ENCODE measurements at regions not wholly inside any gene's neighbourhood (a gene's known extent, or its start where the extent isn't known, plus 50 kb on each side); places are given as distances from the start of the nearest gene placed in this dataset.

DNA sequence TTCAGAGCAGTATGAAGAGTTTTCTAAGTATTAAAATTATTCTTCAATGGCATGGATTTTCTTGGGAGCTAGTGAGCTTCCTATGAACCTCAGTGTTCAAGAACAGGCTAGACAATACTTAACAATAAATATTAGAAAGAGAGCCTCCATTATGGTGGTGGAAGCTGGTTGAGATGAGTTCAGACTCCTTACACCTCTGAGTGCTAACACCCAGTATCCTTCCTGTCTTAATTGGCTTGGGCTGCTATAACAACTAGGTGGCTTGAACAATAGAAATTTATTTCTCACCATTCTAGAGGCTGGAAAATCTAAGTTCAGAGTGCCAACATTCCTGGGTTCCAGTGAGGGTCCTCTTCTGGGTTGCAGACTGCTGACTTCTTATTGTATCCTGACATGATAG, 369.4 kb upstream of the HNRNPA3 start:
- H3K36me3 Mint-ChIP-seq (ENCODE audit: low read depth), result no peaks in the 10 kb centered on the region
- intact Hi-C loops (cut with micrococcal nuclease), result no loop called here
- H3K4me1 Mint-ChIP-seq (ENCODE audit: low read depth), result no peaks in the 10 kb centered on the region
- no peak overlapping the region for H3K4me3 Mint-ChIP-seq
- H3K9me3 Mint-ChIP-seq, result no peaks in the 10 kb centered on the region
- H3K27me3 Mint-ChIP-seq, result no peaks in the 10 kb centered on the region
- no peak overlapping the region for H3K27ac Mint-ChIP-seq

GRCh38 chr2:176844461-176844860, 368.1 kb upstream of the HNRNPA3 start:
- Mint-ChIP-seq H3K27me3 (no peaks in the 10 kb centered on the region), H3K9me3 (no peaks in the 10 kb centered on the region), H3K36me3 (ENCODE audit: low read depth) (no peaks in the 10 kb centered on the region), H3K4me1 (ENCODE audit: low read depth) (no peaks in the 10 kb centered on the region), H3K27ac (no peak overlapping the region), H3K4me3 (no peak overlapping the region)
- intact Hi-C loops (cut with micrococcal nuclease), result no loop called here

DNA sequence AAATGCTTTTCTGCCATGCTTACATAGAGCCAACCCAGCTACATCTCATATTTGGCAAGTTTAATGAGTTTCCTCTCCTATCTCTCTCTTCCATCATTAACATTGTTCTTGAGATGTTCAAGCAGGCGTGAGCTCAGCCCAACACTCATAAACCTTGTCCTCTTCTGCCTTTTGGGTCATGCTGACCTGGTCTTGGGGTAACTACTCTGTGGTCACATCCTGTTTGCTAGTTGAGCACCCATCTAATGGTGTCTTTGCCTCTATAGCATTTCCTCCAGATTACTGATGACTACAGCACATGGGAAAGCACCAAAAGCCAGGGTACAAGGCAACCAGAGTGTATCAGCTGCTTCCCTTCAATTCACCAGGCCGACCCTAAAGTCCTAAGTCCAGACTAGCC, 366.9 kb upstream of the HNRNPA3 start:
- intact Hi-C loops (cut with micrococcal nuclease), result no loop called here
- no peak overlapping the region for H3K27ac Mint-ChIP-seq

DNA sequence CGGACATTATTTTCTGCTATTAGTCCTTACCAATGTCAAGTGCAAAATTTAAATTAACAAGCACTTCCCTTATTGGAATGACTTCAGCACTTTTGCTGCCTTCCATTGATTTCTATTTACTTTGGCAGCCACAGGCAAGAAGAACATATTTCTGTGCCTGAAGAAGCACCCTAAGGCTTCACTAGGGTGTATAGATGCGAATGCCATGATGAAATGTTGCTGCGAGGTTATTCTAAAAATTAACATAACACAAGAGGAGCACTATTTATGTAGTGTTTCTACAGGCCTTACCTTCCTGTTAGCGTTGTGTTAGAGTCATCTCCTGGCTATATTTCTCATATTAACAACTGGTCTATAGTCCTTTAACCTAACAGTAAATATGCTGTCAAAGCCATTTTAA, 365.0 kb upstream of the HNRNPA3 start:
- H3K27me3 Mint-ChIP-seq, result no peaks in the 10 kb centered on the region
- no peaks in the 10 kb centered on the region for H3K36me3 Mint-ChIP-seq (ENCODE audit: low read depth)
- H3K4me1 Mint-ChIP-seq (ENCODE audit: low read depth), result no peaks in the 10 kb centered on the region
- intact Hi-C loops (cut with micrococcal nuclease), result no loop called here
- H3K4me3 Mint-ChIP-seq, result no peak overlapping the region
- H3K27ac Mint-ChIP-seq, result no peak overlapping the region
- no peaks in the 10 kb centered on the region for H3K9me3 Mint-ChIP-seq

More for the DNA sequence above, 366.9 kb upstream of the HNRNPA3 start:
- Mint-ChIP-seq H3K27me3 (no peaks in the 10 kb centered on the region), H3K9me3 (no peaks in the 10 kb centered on the region), H3K36me3 (ENCODE audit: low read depth) (no peaks in the 10 kb centered on the region), H3K4me1 (ENCODE audit: low read depth) (no peaks in the 10 kb centered on the region), H3K4me3 (no peak overlapping the region)

DNA sequence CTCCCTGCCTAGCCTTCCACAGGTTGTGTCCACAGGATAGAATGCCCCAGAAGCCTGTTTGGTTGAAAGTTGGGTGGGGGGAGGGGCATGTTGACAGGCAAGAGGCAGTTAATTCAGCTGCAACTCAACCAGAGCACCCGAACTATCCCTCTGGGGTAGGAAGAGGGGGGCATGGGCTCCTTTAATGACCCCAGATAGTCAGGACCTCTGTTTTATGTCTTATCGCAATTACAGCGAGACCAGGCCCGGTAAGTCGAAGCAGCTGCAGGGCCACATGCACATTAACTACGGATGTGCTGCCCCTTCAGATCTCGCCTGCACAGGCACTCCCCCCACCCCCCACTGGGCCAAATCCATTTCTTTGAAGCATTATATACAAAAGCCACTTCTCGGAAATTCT, 363.8 kb upstream of the HNRNPA3 start:
- Mint-ChIP-seq H3K9me3 (no peaks in the 10 kb centered on the region), H3K4me3 (no peak overlapping the region), H3K4me1 (ENCODE audit: low read depth) (no peaks in the 10 kb centered on the region), H3K27ac (no peak overlapping the region), H3K36me3 (ENCODE audit: low read depth) (no peaks in the 10 kb centered on the region), H3K27me3 (no peaks in the 10 kb centered on the region)
- intact Hi-C loops (cut with micrococcal nuclease), result no loop called here

DNA sequence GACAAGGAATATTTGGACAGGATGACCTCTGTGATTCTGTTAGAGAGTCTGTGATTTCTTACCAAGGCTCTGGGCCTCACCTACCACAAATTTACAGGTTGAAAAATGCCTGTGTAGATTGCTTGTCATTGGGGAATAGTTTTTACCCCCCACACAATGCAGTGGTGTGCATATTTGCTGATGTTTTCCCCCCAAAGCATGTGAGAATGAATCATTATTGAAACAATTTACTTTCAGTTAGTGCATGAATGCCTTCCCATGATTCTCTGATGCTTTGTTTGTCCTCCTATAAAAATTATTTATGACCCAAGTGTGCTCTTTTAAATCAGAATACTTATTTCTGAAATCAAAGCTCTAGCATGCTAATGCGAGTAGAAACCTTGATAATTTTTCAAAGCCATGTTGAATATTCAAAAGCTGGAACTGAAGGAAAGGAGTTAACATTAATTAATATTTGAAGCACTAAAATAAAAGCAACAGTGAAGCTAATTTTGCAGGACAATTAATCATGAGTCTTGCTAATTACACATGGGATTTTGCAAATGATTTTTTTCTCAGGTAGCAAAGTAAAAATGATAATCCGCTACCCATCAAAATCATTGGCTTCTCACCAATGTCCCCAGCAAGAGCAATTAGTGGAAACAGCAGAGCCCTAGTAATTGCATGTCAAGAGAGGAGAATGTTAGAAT, 361.2 kb upstream of the HNRNPA3 start:
- H3K4me3 Mint-ChIP-seq, result no peak overlapping the region
- peaks cover 3% of the 10 kb centered on the region for H3K4me1 Mint-ChIP-seq (ENCODE audit: low read depth)
- no peaks in the 10 kb centered on the region for H3K36me3 Mint-ChIP-seq (ENCODE audit: low read depth)
- no peak overlapping the region for H3K27ac Mint-ChIP-seq
- no peaks in the 10 kb centered on the region for H3K27me3 Mint-ChIP-seq
- no peaks in the 10 kb centered on the region for H3K9me3 Mint-ChIP-seq
- intact Hi-C loops (cut with micrococcal nuclease), result no loop called here

DNA sequence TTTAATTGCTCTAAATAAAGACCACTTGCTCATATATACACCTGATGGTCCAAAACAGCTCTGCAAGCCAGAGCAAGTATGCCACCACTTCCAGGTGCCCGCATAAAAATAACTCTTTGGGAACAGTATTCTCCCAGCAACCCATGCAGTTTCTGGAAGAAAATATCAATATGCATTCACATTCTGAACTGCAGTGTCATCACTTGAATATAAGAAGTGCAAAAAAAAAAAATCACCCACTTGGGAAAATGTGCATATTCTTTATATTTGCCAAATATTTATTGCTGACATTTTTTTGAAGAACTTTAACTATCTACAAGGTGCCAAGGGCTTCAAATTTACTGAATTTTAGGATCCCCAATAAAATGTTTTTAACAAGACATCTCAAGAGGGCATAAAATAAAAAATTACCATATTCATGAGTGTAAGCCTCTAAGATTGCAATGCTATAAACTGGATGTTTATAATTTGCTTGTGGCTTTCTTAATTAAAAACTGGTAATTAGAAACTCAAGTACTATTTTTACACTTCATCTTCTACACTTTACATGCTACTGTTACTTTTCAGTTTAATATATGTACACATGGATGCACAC, 360.6 kb upstream of the HNRNPA3 start:
- H3K27ac Mint-ChIP-seq, result no peak overlapping the region
- intact Hi-C loops (cut with micrococcal nuclease), result no loop called here
- H3K27me3 Mint-ChIP-seq, result no peaks in the 10 kb centered on the region
- no peak overlapping the region for H3K4me3 Mint-ChIP-seq
- H3K36me3 Mint-ChIP-seq (ENCODE audit: low read depth), result no peaks in the 10 kb centered on the region
- H3K9me3 Mint-ChIP-seq, result no peaks in the 10 kb centered on the region
- peaks cover 8% of the 10 kb centered on the region for H3K4me1 Mint-ChIP-seq (ENCODE audit: low read depth)

DNA sequence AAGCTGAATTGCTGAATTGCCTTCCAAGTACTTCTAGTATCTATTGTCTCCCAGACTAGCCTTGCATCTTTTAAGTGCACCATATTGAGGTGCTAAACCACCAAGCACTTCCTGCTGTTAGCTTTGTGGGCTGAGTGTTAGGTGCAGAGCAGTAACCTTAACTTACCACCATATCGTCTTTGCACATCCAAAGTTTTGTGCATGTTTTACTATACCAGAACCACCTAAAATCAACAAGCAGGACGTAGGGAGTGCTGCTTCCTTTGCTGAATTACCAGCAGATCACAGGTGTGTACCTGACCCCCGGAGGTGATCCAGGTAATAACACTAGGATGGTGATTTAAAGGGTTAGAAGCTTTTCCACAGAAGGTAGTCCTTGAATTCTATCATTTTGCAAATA, 359.9 kb upstream of the HNRNPA3 start:
- Mint-ChIP-seq H3K27me3 (no peaks in the 10 kb centered on the region), H3K4me3 (no peak overlapping the region), H3K36me3 (ENCODE audit: low read depth) (no peaks in the 10 kb centered on the region), H3K27ac (no peak overlapping the region), H3K4me1 (ENCODE audit: low read depth) (peaks cover 8% of the 10 kb centered on the region), H3K9me3 (no peaks in the 10 kb centered on the region)
- intact Hi-C loops (cut with micrococcal nuclease), result no loop called here

DNA sequence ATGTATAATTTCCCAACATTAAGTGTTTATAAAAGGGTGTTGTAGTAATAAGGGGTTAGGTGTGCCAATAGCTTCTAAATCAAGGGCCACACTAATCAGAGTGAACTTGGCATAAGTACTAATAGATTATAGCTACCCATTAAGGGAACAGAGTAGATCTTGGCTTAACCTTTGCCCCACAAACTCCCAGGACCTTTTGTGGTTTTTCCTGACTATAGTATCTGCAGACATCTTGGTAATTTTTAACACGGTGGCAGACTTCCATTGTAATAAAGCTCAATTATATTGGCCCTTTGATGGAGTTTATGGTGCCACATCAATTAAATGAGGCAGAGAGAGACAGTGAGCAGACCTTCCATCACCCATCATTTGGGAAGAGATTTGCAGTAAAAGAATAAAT, 358.5 kb upstream of the HNRNPA3 start:
- no peak overlapping the region for H3K27ac Mint-ChIP-seq
- H3K9me3 Mint-ChIP-seq, result no peaks in the 10 kb centered on the region
- H3K27me3 Mint-ChIP-seq, result no peaks in the 10 kb centered on the region
- no peak overlapping the region for H3K4me3 Mint-ChIP-seq
- H3K4me1 Mint-ChIP-seq (ENCODE audit: low read depth), result peaks cover 8% of the 10 kb centered on the region
- H3K36me3 Mint-ChIP-seq (ENCODE audit: low read depth), result no peaks in the 10 kb centered on the region
- intact Hi-C loops (cut with micrococcal nuclease), result no loop called here

DNA sequence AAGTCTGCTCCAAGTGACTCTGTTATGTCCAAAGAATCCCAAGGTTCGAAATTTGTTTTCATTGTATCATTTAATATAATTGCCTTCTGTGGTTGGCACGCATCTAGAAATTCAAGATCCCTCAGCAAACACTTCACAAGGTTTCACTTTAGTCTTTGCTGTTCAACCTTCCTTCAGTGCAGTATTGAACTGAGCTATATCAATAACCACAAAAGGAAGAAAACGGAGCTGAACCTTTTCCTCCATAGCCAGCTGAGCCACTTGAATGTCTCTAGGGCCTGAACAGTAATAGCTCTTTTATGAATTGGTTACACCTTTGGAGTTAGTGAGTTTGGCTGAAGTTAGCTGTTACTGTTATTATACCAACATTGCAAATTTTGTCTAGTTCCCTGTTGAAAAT, 357.7 kb upstream of the HNRNPA3 start:
- Mint-ChIP-seq H3K36me3 (ENCODE audit: low read depth) (no peaks in the 10 kb centered on the region), H3K27ac (no peak overlapping the region), H3K9me3 (no peaks in the 10 kb centered on the region), H3K4me1 (ENCODE audit: low read depth) (peaks cover 8% of the 10 kb centered on the region), H3K27me3 (no peaks in the 10 kb centered on the region), H3K4me3 (no peak overlapping the region)
- intact Hi-C loops (cut with micrococcal nuclease), result no loop called here

- no peaks in the 10 kb centered on the region for H3K27me3 Mint-ChIP-seq
- H3K27ac Mint-ChIP-seq, result no peak overlapping the region
- H3K4me3 Mint-ChIP-seq, result no peak overlapping the region
- peaks cover 8% of the 10 kb centered on the region for H3K4me1 Mint-ChIP-seq (ENCODE audit: low read depth)
- H3K36me3 Mint-ChIP-seq (ENCODE audit: low read depth), result no peaks in the 10 kb centered on the region
- intact Hi-C loops (cut with micrococcal nuclease), result no loop called here
- H3K9me3 Mint-ChIP-seq, result no peaks in the 10 kb centered on the region
Measured at GRCh38 chr2:176856683-176857082, 355.9 kb upstream of the HNRNPA3 start.

GRCh38 chr2:176865336-176865735, 347.3 kb upstream of the HNRNPA3 start:
- Mint-ChIP-seq H3K27me3 (no peaks in the 10 kb centered on the region), H3K36me3 (ENCODE audit: low read depth) (no peaks in the 10 kb centered on the region), H3K9me3 (peaks cover 2% of the 10 kb centered on the region), H3K4me1 (ENCODE audit: low read depth) (no peaks in the 10 kb centered on the region), H3K4me3 (no peak overlapping the region), H3K27ac (no peak overlapping the region)
- intact Hi-C loops (cut with micrococcal nuclease), result no loop called here

DNA sequence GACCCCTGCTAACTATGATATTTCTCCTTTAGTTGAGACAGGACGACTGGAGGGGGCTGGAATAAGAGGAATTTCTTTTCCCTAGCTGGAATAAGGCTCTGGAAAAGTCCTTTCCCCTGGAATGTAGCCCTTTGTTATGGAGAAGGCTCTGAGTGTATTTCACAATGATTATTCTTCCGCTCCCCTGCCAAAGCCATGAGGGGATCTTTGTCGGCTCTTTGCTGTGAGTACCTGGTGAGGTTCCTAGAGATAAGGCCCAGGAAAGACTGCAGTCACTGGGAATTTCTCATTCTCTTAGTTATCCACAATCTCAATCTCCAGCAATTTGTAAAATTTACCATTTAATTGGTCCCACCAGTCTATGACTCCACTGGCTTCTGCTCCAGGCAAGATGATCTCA, 340.2 kb upstream of the HNRNPA3 start:
- no peak overlapping the region for H3K27ac Mint-ChIP-seq
- H3K36me3 Mint-ChIP-seq (ENCODE audit: low read depth), result no peaks in the 10 kb centered on the region
- intact Hi-C loops (cut with micrococcal nuclease), result no loop called here

GRCh38 chr2:176873403-176873802, 339.2 kb upstream of the HNRNPA3 start:
- Mint-ChIP-seq H3K27ac (no peak overlapping the region), H3K4me1 (ENCODE audit: low read depth) (no peaks in the 10 kb centered on the region), H3K9me3 (peaks cover 33% of the 10 kb centered on the region)

More for the DNA sequence above, 340.2 kb upstream of the HNRNPA3 start:
- Mint-ChIP-seq H3K27me3 (no peaks in the 10 kb centered on the region), H3K4me1 (ENCODE audit: low read depth) (no peaks in the 10 kb centered on the region), H3K4me3 (no peak overlapping the region), H3K9me3 (peaks cover 33% of the 10 kb centered on the region)

DNA sequence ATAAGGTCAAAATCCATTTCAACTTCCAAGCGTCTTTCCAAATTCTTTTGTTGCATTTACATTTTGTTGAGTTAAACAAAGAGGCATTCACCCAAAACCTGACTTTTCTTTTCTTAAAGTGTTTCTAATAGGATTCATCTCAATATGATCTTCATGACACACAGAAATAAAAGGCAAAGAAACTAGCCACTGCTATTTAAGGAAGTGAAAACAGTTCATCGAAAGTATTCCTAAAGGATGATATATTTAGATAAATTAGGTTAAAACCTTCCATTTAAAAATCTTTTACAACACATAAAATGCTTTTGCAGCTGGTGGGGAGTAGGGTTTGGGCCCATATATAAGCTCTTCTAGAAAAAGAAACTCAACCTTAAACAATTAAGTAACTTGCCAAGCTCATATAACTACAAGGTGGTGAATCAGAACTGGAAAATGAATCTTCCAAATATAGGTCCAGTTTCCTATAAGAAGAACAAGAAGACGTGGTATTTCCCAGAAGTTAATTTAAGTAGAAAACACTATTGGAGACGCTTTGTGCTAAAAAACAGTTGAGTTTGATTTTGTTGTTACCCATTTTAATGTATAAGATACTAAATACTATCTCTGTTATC, 336.0 kb upstream of the HNRNPA3 start:
- no peaks in the 10 kb centered on the region for H3K36me3 Mint-ChIP-seq (ENCODE audit: low read depth)
- intact Hi-C loops (cut with micrococcal nuclease), result no loop called here
- no peaks in the 10 kb centered on the region for H3K27me3 Mint-ChIP-seq
- H3K4me3 Mint-ChIP-seq, result no peak overlapping the region
- no peaks in the 10 kb centered on the region for H3K4me1 Mint-ChIP-seq (ENCODE audit: low read depth)
- peaks cover 19% of the 10 kb centered on the region for H3K9me3 Mint-ChIP-seq
- no peak overlapping the region for H3K27ac Mint-ChIP-seq

More at GRCh38 chr2:176873403-176873802, 339.2 kb upstream of the HNRNPA3 start:
- no peak overlapping the region for H3K4me3 Mint-ChIP-seq
- intact Hi-C loops (cut with micrococcal nuclease), result no loop called here
- no peaks in the 10 kb centered on the region for H3K36me3 Mint-ChIP-seq (ENCODE audit: low read depth)
- no peaks in the 10 kb centered on the region for H3K27me3 Mint-ChIP-seq

All from dendritic cell treated with granulocyte-macrophage colony-stimulating factor and Interleukin-4, amounts not matched to agents 40 ng/mL and 50 ng/mL, for 4 days (primary cell).